Liver (tissue), 8 donors: ENCODE measurements at regions not wholly inside any gene's neighbourhood (a gene's known extent, or its start where the extent isn't known, plus 50 kb on each side); places are given as distances from the start of the nearest gene placed in this dataset.

Experiments used
- DNase-seq: peaks from one replicate; pipeline ENCODE4 v3.0.0-alpha.2; 2017; ENCODE audit warnings: low spot score
- H3K27ac ChIP-seq, 2 donors: one replicate each; pipeline ENCODE4 v1.7.0; 2013; ENCODE audit warnings: inconsistent platforms in 2 of 2, low read length in 2 of 2, control low read depth in 1 of 2, low read depth in 1 of 2, mild to moderate bottlenecking in 1 of 2
- H3K27me3 ChIP-seq, 4 donors: one replicate each; pipeline versions ENCODE4 v1.6.1 to v1.7.0; 2013; ENCODE audit warnings: low read length in 3 of 4, inconsistent platforms in 1 of 4, mild to moderate bottlenecking in 1 of 4, moderate library complexity in 1 of 4; ENCODE audit not compliant: control insufficient read depth in 4 of 4, insufficient read depth in 4 of 4
- H3K36me3 ChIP-seq, 4 donors: one replicate each; pipeline versions ENCODE4 v1.6.1 to v1.7.0; 2013; ENCODE audit warnings: low read length in 3 of 4, mild to moderate bottlenecking in 3 of 4, low read depth in 1 of 4, moderate library complexity in 1 of 4; ENCODE audit not compliant: control insufficient read depth in 4 of 4, insufficient read depth in 3 of 4
- H3K4me1 ChIP-seq, 4 donors: one replicate each; pipeline versions ENCODE4 v1.6.1 to v1.7.0; 2013; ENCODE audit warnings: low read length in 3 of 4, mild to moderate bottlenecking in 3 of 4, moderate library complexity in 1 of 4; ENCODE audit not compliant: control insufficient read depth in 4 of 4, insufficient read depth in 4 of 4
- H3K4me3 ChIP-seq, 3 donors: one replicate each; pipeline versions ENCODE4 v1.6.1 to v1.7.0; 2013; ENCODE audit warnings: low read length in 3 of 3, control low read depth in 1 of 3, low read depth in 1 of 3, mild to moderate bottlenecking in 1 of 3
- H3K9ac ChIP-seq, 2 donors: one replicate each; pipeline ENCODE4 v1.7.0; 2013; ENCODE audit warnings: low read length in 2 of 2, mild to moderate bottlenecking in 2 of 2, moderate library complexity in 2 of 2, control low read depth in 1 of 2, low read depth in 1 of 2
- H3K9me3 ChIP-seq, 4 donors: one replicate each; pipeline versions ENCODE4 v1.6.1 to v1.7.0; 2013; ENCODE audit warnings: low read length in 3 of 4; ENCODE audit not compliant: control insufficient read depth in 4 of 4
- ATF3 ChIP-seq: IDR thresholded peaks from 2 replicates; pipeline ENCODE4 v1.6.1; 2016; ENCODE audit warnings: antibody characterized with exemption
- EGR1 ChIP-seq, 2 donors: IDR thresholded peaks; 2 replicates each; pipeline ENCODE4 v1.6.1; 2016 to 2018; ENCODE audit warnings: antibody characterized with exemption in 2 of 2, low read depth in 2 of 2
- FOXA1 ChIP-seq: IDR thresholded peaks from 2 replicates; pipeline ENCODE4 v1.6.1; 2016; ENCODE audit warnings: antibody characterized with exemption
- GABPA ChIP-seq, 2 donors: IDR thresholded peaks in 1 of 2; conservative IDR thresholded peaks in 1 of 2; 2 replicates each; pipeline ENCODE4 v1.6.1; 2016; ENCODE audit warnings: antibody characterized with exemption in 2 of 2, mild to moderate bottlenecking in 1 of 2, moderate library complexity in 1 of 2
- HNF4G ChIP-seq: IDR thresholded peaks from 2 replicates; pipeline ENCODE4 v1.6.1; 2016; ENCODE audit warnings: antibody characterized with exemption
- JUND ChIP-seq, 2 donors: IDR thresholded peaks; 2 replicates each; pipeline ENCODE4 v1.6.1; 2016; ENCODE audit warnings: antibody characterized with exemption in 2 of 2
- NR2F2 ChIP-seq: IDR thresholded peaks from 2 replicates; pipeline ENCODE4 v1.6.1; 2016; ENCODE audit warnings: antibody characterized with exemption
- RAD21 ChIP-seq, 2 donors: IDR thresholded peaks; 2 replicates each; pipeline ENCODE4 v1.6.1; 2016; ENCODE audit warnings: antibody characterized with exemption in 2 of 2, mild to moderate bottlenecking in 2 of 2
- RXRA ChIP-seq, 2 donors: IDR thresholded peaks; 2 replicates each; pipeline ENCODE4 v1.6.1; 2017 to 2018; ENCODE audit warnings: antibody characterized with exemption in 2 of 2, mild to moderate bottlenecking in 1 of 2
- TAF1 ChIP-seq: conservative IDR thresholded peaks from 2 replicates; pipeline ENCODE4 v1.6.1; 2016; ENCODE audit warnings: antibody characterized with exemption, mild to moderate bottlenecking
- YY1 ChIP-seq: IDR thresholded peaks from 2 replicates; pipeline ENCODE4 v1.6.1; 2016; ENCODE audit warnings: antibody characterized with exemption, mild to moderate bottlenecking
- ZBTB33 ChIP-seq: IDR thresholded peaks from 2 replicates; pipeline ENCODE4 v1.6.1; 2016; ENCODE audit warnings: antibody characterized with exemption
- WGBS: extraction: QIAGEN DNeasy Blood & Tissue Kit; methylation state at CpG from one replicate; pipeline ENCODE4 v1.1.7; 2013; 5-methylcytosine and 5-hydroxymethylcytosine counted together
- TF ChIP-seq, protein P1 (sequence below): IDR thresholded peaks from 2 replicates; pipeline ENCODE4 v1.6.1; 2016; ENCODE audit warnings: antibody characterized with exemption, mild to moderate bottlenecking
- TF ChIP-seq, protein P2 (sequence below): fragments of 150-350 bp; IDR thresholded peaks from 2 replicates; pipeline ENCODE4 v1.5.1; 2017; ENCODE audit warnings: improper control_type of control experiment, low read depth, low read length; ENCODE audit not compliant: missing input control
- donor health status: healthy.
- donor health status: healthy.
- donor health status: healthy.
- donor health status: healthy.
- donor health status: healthy.

DNA sequence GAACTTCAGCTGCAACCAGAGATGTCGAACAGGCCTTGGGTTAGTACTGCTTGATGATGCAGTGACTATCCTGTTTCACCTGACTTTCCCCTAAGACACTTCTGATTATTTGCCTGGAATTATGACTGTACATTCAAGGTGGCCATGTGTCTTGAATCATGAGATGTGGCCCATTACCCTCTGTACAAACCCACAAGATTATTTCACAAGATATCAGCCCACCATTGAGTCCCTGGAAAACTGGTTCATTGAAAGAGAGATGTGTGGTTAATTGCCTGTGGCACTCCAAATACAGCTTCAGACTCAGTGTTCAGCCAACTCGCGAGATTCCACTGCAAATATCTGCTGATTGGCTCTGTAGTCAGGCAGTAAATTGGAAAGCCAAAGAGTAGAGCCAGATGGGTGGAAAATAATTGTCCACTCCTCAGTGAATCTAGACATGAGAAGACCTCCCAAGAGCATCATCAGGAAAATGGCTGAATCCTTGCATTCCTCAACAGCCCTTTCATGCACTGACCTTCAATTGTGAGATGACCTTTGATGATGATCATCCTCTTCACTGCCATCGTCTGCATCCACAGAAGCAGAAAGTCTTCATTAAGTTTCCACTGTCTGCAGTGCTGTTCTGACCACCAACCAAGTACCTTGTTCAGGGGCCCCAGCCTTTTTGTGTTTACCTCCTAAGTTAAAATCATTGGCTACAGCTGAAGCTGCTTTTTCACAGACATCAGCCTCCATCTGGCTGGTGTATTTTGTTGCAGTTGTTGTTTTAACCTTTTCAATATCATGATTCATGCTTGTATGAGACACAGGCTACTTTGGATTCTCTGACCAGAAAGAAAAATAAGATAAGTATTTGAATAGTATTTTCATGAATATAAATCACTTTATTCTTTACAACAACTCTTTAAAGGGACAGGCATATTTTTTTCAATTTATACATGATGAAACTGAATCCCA, 75.2 kb downstream of the ESM1 start:
- H3K4me1 ChIP-seq: no peaks in the 10 kb centered on the region
- 74% methylated on average over 4 of the region's 4 CpGs for WGBS

More for the DNA sequence above, 75.2 kb downstream of the ESM1 start:
- TF ChIP-seq, protein P1, sequence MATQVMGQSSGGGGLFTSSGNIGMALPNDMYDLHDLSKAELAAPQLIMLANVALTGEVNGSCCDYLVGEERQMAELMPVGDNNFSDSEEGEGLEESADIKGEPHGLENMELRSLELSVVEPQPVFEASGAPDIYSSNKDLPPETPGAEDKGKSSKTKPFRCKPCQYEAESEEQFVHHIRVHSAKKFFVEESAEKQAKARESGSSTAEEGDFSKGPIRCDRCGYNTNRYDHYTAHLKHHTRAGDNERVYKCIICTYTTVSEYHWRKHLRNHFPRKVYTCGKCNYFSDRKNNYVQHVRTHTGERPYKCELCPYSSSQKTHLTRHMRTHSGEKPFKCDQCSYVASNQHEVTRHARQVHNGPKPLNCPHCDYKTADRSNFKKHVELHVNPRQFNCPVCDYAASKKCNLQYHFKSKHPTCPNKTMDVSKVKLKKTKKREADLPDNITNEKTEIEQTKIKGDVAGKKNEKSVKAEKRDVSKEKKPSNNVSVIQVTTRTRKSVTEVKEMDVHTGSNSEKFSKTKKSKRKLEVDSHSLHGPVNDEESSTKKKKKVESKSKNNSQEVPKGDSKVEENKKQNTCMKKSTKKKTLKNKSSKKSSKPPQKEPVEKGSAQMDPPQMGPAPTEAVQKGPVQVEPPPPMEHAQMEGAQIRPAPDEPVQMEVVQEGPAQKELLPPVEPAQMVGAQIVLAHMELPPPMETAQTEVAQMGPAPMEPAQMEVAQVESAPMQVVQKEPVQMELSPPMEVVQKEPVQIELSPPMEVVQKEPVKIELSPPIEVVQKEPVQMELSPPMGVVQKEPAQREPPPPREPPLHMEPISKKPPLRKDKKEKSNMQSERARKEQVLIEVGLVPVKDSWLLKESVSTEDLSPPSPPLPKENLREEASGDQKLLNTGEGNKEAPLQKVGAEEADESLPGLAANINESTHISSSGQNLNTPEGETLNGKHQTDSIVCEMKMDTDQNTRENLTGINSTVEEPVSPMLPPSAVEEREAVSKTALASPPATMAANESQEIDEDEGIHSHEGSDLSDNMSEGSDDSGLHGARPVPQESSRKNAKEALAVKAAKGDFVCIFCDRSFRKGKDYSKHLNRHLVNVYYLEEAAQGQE: no peak
- TF ChIP-seq ZBTB33: no peak
- TF ChIP-seq, protein P2, sequence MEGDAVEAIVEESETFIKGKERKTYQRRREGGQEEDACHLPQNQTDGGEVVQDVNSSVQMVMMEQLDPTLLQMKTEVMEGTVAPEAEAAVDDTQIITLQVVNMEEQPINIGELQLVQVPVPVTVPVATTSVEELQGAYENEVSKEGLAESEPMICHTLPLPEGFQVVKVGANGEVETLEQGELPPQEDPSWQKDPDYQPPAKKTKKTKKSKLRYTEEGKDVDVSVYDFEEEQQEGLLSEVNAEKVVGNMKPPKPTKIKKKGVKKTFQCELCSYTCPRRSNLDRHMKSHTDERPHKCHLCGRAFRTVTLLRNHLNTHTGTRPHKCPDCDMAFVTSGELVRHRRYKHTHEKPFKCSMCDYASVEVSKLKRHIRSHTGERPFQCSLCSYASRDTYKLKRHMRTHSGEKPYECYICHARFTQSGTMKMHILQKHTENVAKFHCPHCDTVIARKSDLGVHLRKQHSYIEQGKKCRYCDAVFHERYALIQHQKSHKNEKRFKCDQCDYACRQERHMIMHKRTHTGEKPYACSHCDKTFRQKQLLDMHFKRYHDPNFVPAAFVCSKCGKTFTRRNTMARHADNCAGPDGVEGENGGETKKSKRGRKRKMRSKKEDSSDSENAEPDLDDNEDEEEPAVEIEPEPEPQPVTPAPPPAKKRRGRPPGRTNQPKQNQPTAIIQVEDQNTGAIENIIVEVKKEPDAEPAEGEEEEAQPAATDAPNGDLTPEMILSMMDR: no peak
- no peak for TF ChIP-seq RXRA (IDR thresholded peaks at IDR 0.05)
- no peak for TF ChIP-seq TAF1
- TF ChIP-seq ATF3: no peak
- TF ChIP-seq EGR1 (IDR thresholded peaks at IDR 0.05; ENCODE audit: low read depth in 2 of 2): no peak
- TF ChIP-seq NR2F2: no peak
- no peak for TF ChIP-seq HNF4G
- TF ChIP-seq GABPA (IDR thresholded peaks at IDR 0.05 in 1 of 2, conservative IDR thresholded peaks at IDR 0.05 in 1 of 2): no peak
- TF ChIP-seq FOXA1: no peak
- TF ChIP-seq JUND (IDR thresholded peaks at IDR 0.05): no peak
- TF ChIP-seq YY1: no peak
- no peak for TF ChIP-seq RAD21 (IDR thresholded peaks at IDR 0.05)
- no peaks in the 10 kb centered on the region for H3K9me3 ChIP-seq
- H3K27me3 ChIP-seq: peaks cover 0 to 4% (median 2%) of the 10 kb centered on the region in 4 donors
- no peaks in the 10 kb centered on the region for H3K36me3 ChIP-seq
- DNase-seq: no peak
- no peak overlapping the region for H3K9ac ChIP-seq
- H3K27ac ChIP-seq: no peak overlapping the region
- no peak overlapping the region for H3K4me3 ChIP-seq
